HepG2 (cell line): ENCODE measurements at regions not wholly inside any gene's neighbourhood (a gene's known extent, or its start where the extent isn't known, plus 50 kb on each side); places are given as distances from the start of the nearest gene placed in this dataset.

Experiments used
- AGO1 ChIP-seq: fragments of 200-400 bp; formaldehyde crosslinking; IDR thresholded peaks from 2 replicates; pipeline ENCODE4 v1.6.1; 2017; ENCODE audit warnings: mild to moderate bottlenecking, low read depth, low read length, moderate library complexity; ENCODE audit not compliant: poor library complexity, severe bottlenecking
- EHMT2 ChIP-seq: fragments of 200-600 bp; sonication (generic); IDR thresholded peaks from 2 replicates; pipeline ENCODE4 v1.7.0; 2017; ENCODE audit warnings: antibody characterized with exemption, low read depth, low read length, borderline replicate concordance
- FOXK2 ChIP-seq: fragments of 450-650 bp; IDR thresholded peaks from 2 replicates; pipeline ENCODE4 v1.6.1; 2016
- HNRNPUL1 ChIP-seq: fragments of 200-400 bp; formaldehyde crosslinking; IDR thresholded peaks from 2 replicates; pipeline ENCODE4 v1.6.1; 2017; ENCODE audit warnings: low read depth, mild to moderate bottlenecking, low read length, moderate library complexity
- KLF6 ChIP-seq: IDR thresholded peaks from 2 replicates; pipeline ENCODE4 v1.8.0; 2016; ENCODE audit warnings: missing biosample characterization, missing genetic modification reagents
- MEF2D ChIP-seq: sonication (generic); formaldehyde crosslinking; IDR thresholded peaks from 2 replicates; pipeline ENCODE4 v1.5.1; 2020; ENCODE audit warnings: mild to moderate bottlenecking, missing genetic modification reagents
- NRL ChIP-seq: sonication (generic); formaldehyde crosslinking; IDR thresholded peaks from 2 replicates; pipeline ENCODE4 v1.5.0; 2020; ENCODE audit warnings: missing genetic modification reagents, mild to moderate bottlenecking, moderate library complexity, borderline replicate concordance
- PHF5A ChIP-seq: IDR thresholded peaks from one replicate; pipeline ENCODE4 v1.6.1; 2018; ENCODE audit warnings: low read depth, missing genetic modification reagents; ENCODE audit not compliant: unreplicated experiment
- ZNF138 ChIP-seq: sonication (generic); formaldehyde crosslinking; IDR thresholded peaks from 2 replicates; pipeline ENCODE4 v1.5.0; 2020; ENCODE audit warnings: mild to moderate bottlenecking, low read depth, missing genetic modification reagents
- ZNF274 ChIP-seq: sonication (generic); formaldehyde crosslinking; IDR thresholded peaks from 2 replicates; pipeline ENCODE4 v1.5.1; 2020; ENCODE audit warnings: mild to moderate bottlenecking, missing genetic modification reagents
- ZNF34 ChIP-seq: sonication (generic); formaldehyde crosslinking; IDR thresholded peaks from 2 replicates; pipeline ENCODE4 v1.4.0; 2020; ENCODE audit warnings: mild to moderate bottlenecking, missing genetic modification reagents, borderline replicate concordance
- ZNF496 ChIP-seq: sonication (generic); formaldehyde crosslinking; IDR thresholded peaks from 2 replicates; pipeline ENCODE4 v1.8.1; 2023; ENCODE audit warnings: mild to moderate bottlenecking, moderate library complexity, missing genetic modification reagents; ENCODE audit not compliant: insufficient replicate concordance
- ZNF543 ChIP-seq: sonication (generic); formaldehyde crosslinking; IDR thresholded peaks from 2 replicates; pipeline ENCODE4 v1.4.0; 2020; ENCODE audit warnings: mild to moderate bottlenecking, missing genetic modification reagents
- ZNF615 ChIP-seq: sonication (generic); formaldehyde crosslinking; IDR thresholded peaks from 2 replicates; pipeline ENCODE4 v1.5.0; 2020; ENCODE audit warnings: mild to moderate bottlenecking, missing genetic modification reagents, borderline replicate concordance
- TF ChIP-seq, protein P1 (sequence below): sonication (generic); formaldehyde crosslinking; IDR thresholded peaks from 2 replicates; pipeline ENCODE4 v1.4.0; 2020; ENCODE audit warnings: mild to moderate bottlenecking, missing genetic modification reagents
- TF ChIP-seq, protein P2 (sequence below): sonication (generic); formaldehyde crosslinking; IDR thresholded peaks from 2 replicates; pipeline ENCODE4; 2020; ENCODE audit warnings: missing genetic modification reagents, mild to moderate bottlenecking, borderline replicate concordance
- TF ChIP-seq, protein P3 (sequence below): sonication (generic); formaldehyde crosslinking; IDR thresholded peaks from 2 replicates; pipeline ENCODE4 v1.4.0; 2020; ENCODE audit warnings: missing genetic modification reagents
- TF ChIP-seq, protein P4 (sequence below): sonication (generic); formaldehyde crosslinking; IDR thresholded peaks from 2 replicates; pipeline ENCODE4 v1.8.0; 2022; ENCODE audit warnings: missing genetic modification reagents, mild to moderate bottlenecking, moderate library complexity, borderline replicate concordance
- TF ChIP-seq, protein P5 (sequence below): IDR thresholded peaks from 2 replicates; pipeline ENCODE4 v1.6.1; 2012; ENCODE audit warnings: inconsistent platforms
- TF ChIP-seq, protein P6 (sequence below): sonication (generic); formaldehyde crosslinking; IDR thresholded peaks from 2 replicates; pipeline ENCODE4 v1.5.1; 2020; ENCODE audit warnings: mild to moderate bottlenecking, moderate library complexity, missing genetic modification reagents

DNA sequence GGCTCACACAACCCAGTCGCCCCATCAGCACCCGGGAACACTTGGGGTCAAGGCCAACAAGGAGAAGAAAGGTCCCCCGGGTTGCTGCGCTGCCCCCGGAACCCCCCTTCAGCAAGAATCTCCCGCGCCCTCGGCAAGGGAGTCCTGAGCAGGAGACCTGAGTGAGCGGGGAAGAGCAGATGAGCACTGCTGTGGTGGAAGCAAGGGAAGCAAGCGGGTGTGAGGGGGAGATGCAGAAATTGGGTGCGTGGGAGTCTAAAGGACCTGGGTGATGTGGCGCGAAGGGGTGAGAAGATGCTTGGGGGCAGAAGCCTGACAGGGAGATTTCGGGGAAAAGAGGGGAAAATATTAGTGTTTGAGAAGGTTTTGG lies 105.5 kb upstream of the PRB2 start (continued):
- TF ChIP-seq, protein P1, sequence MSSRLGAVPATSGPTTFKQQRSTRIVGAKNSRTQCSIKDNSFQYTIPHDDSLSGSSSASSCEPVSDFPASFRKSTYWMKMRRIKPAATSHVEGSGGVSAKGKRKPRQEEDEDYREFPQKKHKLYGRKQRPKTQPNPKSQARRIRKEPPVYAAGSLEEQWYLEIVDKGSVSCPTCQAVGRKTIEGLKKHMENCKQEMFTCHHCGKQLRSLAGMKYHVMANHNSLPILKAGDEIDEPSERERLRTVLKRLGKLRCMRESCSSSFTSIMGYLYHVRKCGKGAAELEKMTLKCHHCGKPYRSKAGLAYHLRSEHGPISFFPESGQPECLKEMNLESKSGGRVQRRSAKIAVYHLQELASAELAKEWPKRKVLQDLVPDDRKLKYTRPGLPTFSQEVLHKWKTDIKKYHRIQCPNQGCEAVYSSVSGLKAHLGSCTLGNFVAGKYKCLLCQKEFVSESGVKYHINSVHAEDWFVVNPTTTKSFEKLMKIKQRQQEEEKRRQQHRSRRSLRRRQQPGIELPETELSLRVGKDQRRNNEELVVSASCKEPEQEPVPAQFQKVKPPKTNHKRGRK: no peak
- TF ChIP-seq, protein P2, sequence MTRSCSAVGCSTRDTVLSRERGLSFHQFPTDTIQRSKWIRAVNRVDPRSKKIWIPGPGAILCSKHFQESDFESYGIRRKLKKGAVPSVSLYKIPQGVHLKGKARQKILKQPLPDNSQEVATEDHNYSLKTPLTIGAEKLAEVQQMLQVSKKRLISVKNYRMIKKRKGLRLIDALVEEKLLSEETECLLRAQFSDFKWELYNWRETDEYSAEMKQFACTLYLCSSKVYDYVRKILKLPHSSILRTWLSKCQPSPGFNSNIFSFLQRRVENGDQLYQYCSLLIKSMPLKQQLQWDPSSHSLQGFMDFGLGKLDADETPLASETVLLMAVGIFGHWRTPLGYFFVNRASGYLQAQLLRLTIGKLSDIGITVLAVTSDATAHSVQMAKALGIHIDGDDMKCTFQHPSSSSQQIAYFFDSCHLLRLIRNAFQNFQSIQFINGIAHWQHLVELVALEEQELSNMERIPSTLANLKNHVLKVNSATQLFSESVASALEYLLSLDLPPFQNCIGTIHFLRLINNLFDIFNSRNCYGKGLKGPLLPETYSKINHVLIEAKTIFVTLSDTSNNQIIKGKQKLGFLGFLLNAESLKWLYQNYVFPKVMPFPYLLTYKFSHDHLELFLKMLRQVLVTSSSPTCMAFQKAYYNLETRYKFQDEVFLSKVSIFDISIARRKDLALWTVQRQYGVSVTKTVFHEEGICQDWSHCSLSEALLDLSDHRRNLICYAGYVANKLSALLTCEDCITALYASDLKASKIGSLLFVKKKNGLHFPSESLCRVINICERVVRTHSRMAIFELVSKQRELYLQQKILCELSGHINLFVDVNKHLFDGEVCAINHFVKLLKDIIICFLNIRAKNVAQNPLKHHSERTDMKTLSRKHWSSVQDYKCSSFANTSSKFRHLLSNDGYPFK (CRISPR knock-in tag): no peak
- TF ChIP-seq HNRNPUL1: no peak
- no peak for TF ChIP-seq ZNF138 (CRISPR knock-in tag)
- no peak for TF ChIP-seq PHF5A (CRISPR knock-in tag)
- TF ChIP-seq ZNF274 (CRISPR knock-in tag): no peak
- 0 out of 2 replicates have a peak, but pooled peaks have one; percentile 1 for TF ChIP-seq NRL (CRISPR knock-in tag)
- TF ChIP-seq, protein P3, sequence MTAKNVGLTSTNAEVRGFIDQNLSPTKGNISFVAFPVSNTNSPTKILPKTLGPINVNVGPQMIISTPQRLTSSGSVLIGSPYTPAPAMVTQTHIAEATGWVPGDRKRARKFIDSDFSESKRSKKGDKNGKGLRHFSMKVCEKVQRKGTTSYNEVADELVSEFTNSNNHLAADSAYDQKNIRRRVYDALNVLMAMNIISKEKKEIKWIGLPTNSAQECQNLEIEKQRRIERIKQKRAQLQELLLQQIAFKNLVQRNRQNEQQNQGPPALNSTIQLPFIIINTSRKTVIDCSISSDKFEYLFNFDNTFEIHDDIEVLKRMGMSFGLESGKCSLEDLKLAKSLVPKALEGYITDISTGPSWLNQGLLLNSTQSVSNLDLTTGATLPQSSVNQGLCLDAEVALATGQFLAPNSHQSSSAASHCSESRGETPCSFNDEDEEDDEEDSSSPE: no peak
- TF ChIP-seq ZNF543 (CRISPR knock-in tag): no peak
- TF ChIP-seq MEF2D (CRISPR knock-in tag): no peak
- peak; percentile 10 for TF ChIP-seq AGO1
- TF ChIP-seq ZNF496: no peak
- TF ChIP-seq KLF6: no peak
- TF ChIP-seq FOXK2: no peak
- TF ChIP-seq, protein P4, sequence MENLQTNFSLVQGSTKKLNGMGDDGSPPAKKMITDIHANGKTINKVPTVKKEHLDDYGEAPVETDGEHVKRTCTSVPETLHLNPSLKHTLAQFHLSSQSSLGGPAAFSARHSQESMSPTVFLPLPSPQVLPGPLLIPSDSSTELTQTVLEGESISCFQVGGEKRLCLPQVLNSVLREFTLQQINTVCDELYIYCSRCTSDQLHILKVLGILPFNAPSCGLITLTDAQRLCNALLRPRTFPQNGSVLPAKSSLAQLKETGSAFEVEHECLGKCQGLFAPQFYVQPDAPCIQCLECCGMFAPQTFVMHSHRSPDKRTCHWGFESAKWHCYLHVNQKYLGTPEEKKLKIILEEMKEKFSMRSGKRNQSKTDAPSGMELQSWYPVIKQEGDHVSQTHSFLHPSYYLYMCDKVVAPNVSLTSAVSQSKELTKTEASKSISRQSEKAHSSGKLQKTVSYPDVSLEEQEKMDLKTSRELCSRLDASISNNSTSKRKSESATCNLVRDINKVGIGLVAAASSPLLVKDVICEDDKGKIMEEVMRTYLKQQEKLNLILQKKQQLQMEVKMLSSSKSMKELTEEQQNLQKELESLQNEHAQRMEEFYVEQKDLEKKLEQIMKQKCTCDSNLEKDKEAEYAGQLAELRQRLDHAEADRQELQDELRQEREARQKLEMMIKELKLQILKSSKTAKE (CRISPR knock-in tag): no peak
- peak; percentile 87 for TF ChIP-seq EHMT2
- no peak for TF ChIP-seq ZNF34 (CRISPR knock-in tag)
- TF ChIP-seq, protein P5, sequence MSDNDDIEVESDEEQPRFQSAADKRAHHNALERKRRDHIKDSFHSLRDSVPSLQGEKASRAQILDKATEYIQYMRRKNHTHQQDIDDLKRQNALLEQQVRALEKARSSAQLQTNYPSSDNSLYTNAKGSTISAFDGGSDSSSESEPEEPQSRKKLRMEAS: no peak
- 0 out of 2 replicates have a peak, but pooled peaks have one; percentile 1 for TF ChIP-seq ZNF615 (CRISPR knock-in tag)
- TF ChIP-seq, protein P6, sequence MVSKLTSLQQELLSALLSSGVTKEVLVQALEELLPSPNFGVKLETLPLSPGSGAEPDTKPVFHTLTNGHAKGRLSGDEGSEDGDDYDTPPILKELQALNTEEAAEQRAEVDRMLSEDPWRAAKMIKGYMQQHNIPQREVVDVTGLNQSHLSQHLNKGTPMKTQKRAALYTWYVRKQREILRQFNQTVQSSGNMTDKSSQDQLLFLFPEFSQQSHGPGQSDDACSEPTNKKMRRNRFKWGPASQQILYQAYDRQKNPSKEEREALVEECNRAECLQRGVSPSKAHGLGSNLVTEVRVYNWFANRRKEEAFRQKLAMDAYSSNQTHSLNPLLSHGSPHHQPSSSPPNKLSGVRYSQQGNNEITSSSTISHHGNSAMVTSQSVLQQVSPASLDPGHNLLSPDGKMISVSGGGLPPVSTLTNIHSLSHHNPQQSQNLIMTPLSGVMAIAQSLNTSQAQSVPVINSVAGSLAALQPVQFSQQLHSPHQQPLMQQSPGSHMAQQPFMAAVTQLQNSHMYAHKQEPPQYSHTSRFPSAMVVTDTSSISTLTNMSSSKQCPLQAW (CRISPR knock-in tag): 0 out of 2 replicates have a peak, but pooled peaks have one; percentile 5
